ENCODE measurements at regions not wholly inside any gene's neighbourhood (a gene's known extent, or its start where the extent isn't known, plus 50 kb on each side); places are given as distances from the start of the nearest gene placed in this dataset.
"Not testable (repeated sequence)": the region's sequence is repeated elsewhere in the genome, so short reads cannot be mapped to it uniquely, and the experiment has no call there.

GRCh38 chr3:16073203-16073602 is 101.3 kb upstream of the GALNT15 start:
- BruUV-seq (replicated peaks): no TSS peak
- Histone ChIP-seq H3K79me2 (ENCODE audit: control insufficient read depth, insufficient read depth, low read length) (no peaks in the 10 kb centered on the region), H3K4me1 (ENCODE audit: control insufficient read depth, insufficient read depth, low read length) (no peaks in the 10 kb centered on the region), H3K4me2 (ENCODE audit: control insufficient read depth, insufficient read depth) (no peak overlapping the region), H3K9ac (ENCODE audit: control insufficient read depth, insufficient read depth, low read length) (no peak overlapping the region), H2AFZ (ENCODE audit: control insufficient read depth, low read depth, low read length) (no peak overlapping the region), H3K27ac (ENCODE audit: control insufficient read depth, insufficient read depth) (no peak overlapping the region), H3K4me3 (no peak overlapping the region), H3K27me3 (replicated peaks in 1 of 2; ENCODE audit: control insufficient read depth in 2 of 2, insufficient read depth in 2 of 2, low read length in 1 of 2) (no peaks in the 10 kb centered on the region; a peak in 1 of 4 replicates), H4K20me1 (ENCODE audit: control insufficient read depth, insufficient read depth) (no peaks in the 10 kb centered on the region), H3K36me3 (ENCODE audit: control insufficient read depth in 2 of 2, insufficient read depth in 2 of 2, low read length in 1 of 2) (no peaks in the 10 kb centered on the region), H3K9me3 (replicated peaks; ENCODE audit: control insufficient read depth, insufficient read depth, low read length) (no peaks in the 10 kb centered on the region; the same call in 1 of the 3 replicates)
- in situ Hi-C loops (cut with MboI): no loop called here
- TF ChIP-seq EGR1 (IDR thresholded peaks at IDR 0.05; ENCODE audit: borderline replicate concordance in 1 of 2, low read depth in 2 of 2, low read length in 2 of 2): no peak
- no peak for TF ChIP-seq ELK1 (IDR thresholded peaks at IDR 0.05; ENCODE audit: low read depth, low read length)
- no peak for TF ChIP-seq GATAD2B (conservative IDR thresholded peaks at IDR 0.05; ENCODE audit: low read depth)
- TF ChIP-seq SKIL (IDR thresholded peaks at IDR 0.05; ENCODE audit: low read depth, poor library complexity, severe bottlenecking): no peak
- TF ChIP-seq KDM1A (IDR thresholded peaks at IDR 0.05; ENCODE audit: borderline replicate concordance): no peak
- DNase-seq (ENCODE audit: low read depth, low spot score) (no peak), FAIRE-seq (no peak), ATAC-seq (no peak)
- intact Hi-C loops (cut with micrococcal nuclease; ENCODE audit: unreplicated experiment): no loop called here
- ChIA-PET POLR2A (no interaction called here), RAD21 (ENCODE audit: unreplicated experiment) (no interaction called here), CTCF (interaction anchor here (0.7 to 2.4 kb wide), 2 partner anchors 24 to 129 kb away, joined by 3 to 7 read pairs; no protein-coding TSS in a partner anchor), SMC1A (ENCODE audit: uncharacterized antibody, unreplicated experiment) (no interaction called here)

GRCh38 chr3:16073990-16074671 is 100.3 kb upstream of the GALNT15 start:
- RAD21 ChIA-PET (ENCODE audit: unreplicated experiment); H3K79me2 ChIP-seq (ENCODE audit: control insufficient read depth, insufficient read depth, low read length); H3K4me2 ChIP-seq (ENCODE audit: control insufficient read depth, insufficient read depth); BruUV-seq (replicated peaks); H3K4me3 ChIP-seq; H3K36me3 ChIP-seq (ENCODE audit: control insufficient read depth in 2 of 2, insufficient read depth in 2 of 2, low read length in 1 of 2); H3K4me1 ChIP-seq (ENCODE audit: control insufficient read depth, insufficient read depth, low read length); H3K27me3 ChIP-seq (replicated peaks in 1 of 2; ENCODE audit: control insufficient read depth in 2 of 2, insufficient read depth in 2 of 2, low read length in 1 of 2); H3K9ac ChIP-seq (ENCODE audit: control insufficient read depth, insufficient read depth, low read length); H4K20me1 ChIP-seq (ENCODE audit: control insufficient read depth, insufficient read depth); H2AFZ ChIP-seq (ENCODE audit: control insufficient read depth, low read depth, low read length); H3K27ac ChIP-seq (ENCODE audit: control insufficient read depth, insufficient read depth); ATAC-seq; intact Hi-C loops (cut with micrococcal nuclease; ENCODE audit: unreplicated experiment); H3K9me3 ChIP-seq (replicated peaks; ENCODE audit: control insufficient read depth, insufficient read depth, low read length); POLR2A ChIA-PET; FAIRE-seq; DNase-seq (ENCODE audit: low read depth, low spot score); in situ Hi-C loops (cut with MboI): not testable (repeated sequence)
- ChIA-PET CTCF (interaction anchor here (0.6 kb wide), 1 partner anchor 148 kb away, joined by 3 read pairs; no protein-coding TSS in a partner anchor), SMC1A (ENCODE audit: uncharacterized antibody, unreplicated experiment) (interaction anchor here (1.2 kb wide), 1 partner anchor 121 kb away, joined by 3 read pairs; no protein-coding TSS in a partner anchor)

All from GM12878 (cell line).